Heart left ventricle (tissue), 13 donors: ENCODE measurements at regions not wholly inside any gene's neighbourhood (a gene's known extent, or its start where the extent isn't known, plus 50 kb on each side); places are given as distances from the start of the nearest gene placed in this dataset.

Experiments
- CTCF ChIP-seq, 12 donors: fragments of 200-600 bp; sonication (generic) in 4 of 12; IDR thresholded peaks; one replicate each; pipeline versions ENCODE4 v1.5.0 to v1.8.0; 2018 to 2022; ENCODE audit warnings: antibody characterized with exemption in 12 of 12, mild to moderate bottlenecking in 5 of 12
- POLR2A ChIP-seq, 2 donors: fragments of 450-650 bp; IDR thresholded peaks; one replicate each; pipeline ENCODE4 v1.6.1; 2017; ENCODE audit warnings: antibody characterized with exemption in 2 of 2, mild to moderate bottlenecking in 2 of 2, moderate library complexity in 2 of 2
- donor health status: ischemic (EF 13 %, LVEDD 7.1; RV severe dilation, severe dysfunction).
- donor health status: DM: no; HTN: yes; CAD: no.
- donor health status: DM: no; HTN: no; CAD: no.
- donor health status: ischemic (EF 25% LVEDD 6.9; RV normal size, moderate dysfunction).
- donor health status: ischemic (EF 25% LVEDD 5.7; RV mildly dilated, moderate dysfunction).
- donor health status: ischemic (EF 35%, LVEDD 5.7; RV mildly dilated, moderate dysfunction).
- donor health status: nonischemic (EF 11% LVEDD 7.7; RV severe dilation, severe dysfunction).
- donor health status: DM: yes; HTN: yes; CAD: no.
- donor health status: PGD.
- donor health status: ischemic (EF 29% LVEDD 5.4; RV normal size, mild dysfunction).
- donor health status: nonischemic (EF 23%, LVEDD 6.1; RV moderate dilation, normal function).

GRCh38 chr18:66742832-66743231 is 138.9 kb upstream of the CDH19 start:
- no peak for TF ChIP-seq CTCF (IDR thresholded peaks at IDR 0.05)
- TF ChIP-seq POLR2A (IDR thresholded peaks at IDR 0.05) = no peak
